HG02943 (cell line): ENCODE measurements at regions not wholly inside any gene's neighbourhood (a gene's known extent, or its start where the extent isn't known, plus 50 kb on each side); places are given as distances from the start of the nearest gene placed in this dataset.
"Not testable (repeated sequence)": the region's sequence is repeated elsewhere in the genome, so short reads cannot be mapped to it uniquely, and the experiment has no call there.

Source experiments
- ATAC-seq: cut with Tn5 transposase; IDR thresholded peaks from one replicate; pipeline ENCODE4 v1.9.1; 2021; ENCODE audit warnings: mild to moderate bottlenecking, low read depth, moderate library complexity; ENCODE audit not compliant: unreplicated experiment

DNA sequence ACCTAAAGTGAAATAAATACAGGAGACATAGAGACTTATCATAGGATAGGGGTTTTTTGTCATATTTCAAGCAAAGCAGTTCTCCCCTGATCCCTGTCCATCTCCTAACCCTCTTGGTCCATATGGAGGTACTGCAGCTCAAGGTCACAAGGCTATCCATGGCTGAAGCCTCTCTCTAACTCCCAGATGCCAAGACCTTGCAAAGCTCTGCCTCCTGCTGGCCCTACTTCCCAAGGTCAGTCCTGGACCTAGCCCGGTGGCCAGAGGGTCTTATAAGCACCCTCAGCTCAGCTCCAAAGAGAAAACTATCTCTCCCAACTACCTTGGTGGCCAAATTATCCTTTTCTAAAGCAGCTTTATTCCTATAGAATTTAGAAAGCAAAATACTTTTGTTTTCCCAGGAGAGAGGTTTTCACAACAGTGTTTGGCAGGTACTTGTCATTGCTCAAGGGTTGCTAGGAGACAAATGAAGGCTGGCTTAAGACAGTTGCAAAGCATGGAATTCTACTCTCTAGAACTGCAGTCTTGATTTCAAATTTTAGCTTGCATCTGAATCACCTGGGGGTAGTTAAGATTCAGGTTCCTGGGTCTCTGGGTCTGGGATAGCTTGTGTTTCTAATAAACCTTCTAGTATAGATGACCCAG is 121.5 kb downstream of the XCL2 start:
- no peak for ATAC-seq

DNA sequence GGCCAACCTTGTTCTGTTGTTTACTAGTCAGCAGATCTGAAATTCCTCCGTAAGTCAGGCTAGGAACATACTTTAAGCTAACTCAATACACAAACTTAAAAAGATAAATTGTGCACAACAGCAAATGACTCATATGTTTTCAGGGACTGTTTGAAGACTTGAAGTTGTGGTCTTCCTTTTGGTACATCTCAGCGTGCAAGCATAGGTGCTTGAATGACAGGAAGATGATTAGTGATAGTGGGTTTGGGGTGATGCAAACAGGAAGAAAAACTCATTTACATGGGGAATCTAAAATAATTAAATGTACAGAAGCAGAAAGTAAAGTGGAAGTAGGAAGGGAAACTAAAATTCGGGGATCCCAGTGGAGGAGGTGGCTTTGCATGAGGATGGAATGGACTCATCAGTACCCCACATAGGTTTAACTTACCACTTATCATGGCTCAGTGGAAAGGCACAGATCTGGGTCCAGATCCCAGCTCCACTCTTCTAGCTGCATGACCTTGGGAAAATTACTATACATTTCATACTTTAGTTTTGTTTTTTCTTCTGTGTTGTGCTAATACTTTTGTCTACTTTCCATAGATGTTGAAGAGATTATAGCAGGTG is 122.3 kb downstream of the XCL2 start:
- no peak for ATAC-seq

DNA sequence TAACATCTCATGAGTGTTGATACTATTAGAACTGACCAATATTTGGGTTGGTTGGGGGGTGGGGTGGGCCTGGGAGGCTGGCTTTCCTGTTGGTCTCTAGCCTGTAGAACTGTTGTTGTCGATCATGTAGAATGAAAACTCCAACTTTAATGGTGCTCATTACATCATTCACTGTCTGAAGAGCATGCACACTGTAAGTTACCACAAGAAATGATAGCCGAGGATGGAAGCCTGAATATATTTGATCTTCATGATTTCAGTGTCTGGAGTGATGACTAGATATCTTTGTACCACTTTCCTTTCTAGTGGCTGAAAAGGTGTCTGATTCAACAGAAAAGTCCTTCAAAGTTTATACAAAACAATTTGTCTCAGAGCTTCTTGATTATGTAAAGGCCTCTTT is 123.6 kb downstream of the XCL2 start:
- ATAC-seq = no peak

DNA sequence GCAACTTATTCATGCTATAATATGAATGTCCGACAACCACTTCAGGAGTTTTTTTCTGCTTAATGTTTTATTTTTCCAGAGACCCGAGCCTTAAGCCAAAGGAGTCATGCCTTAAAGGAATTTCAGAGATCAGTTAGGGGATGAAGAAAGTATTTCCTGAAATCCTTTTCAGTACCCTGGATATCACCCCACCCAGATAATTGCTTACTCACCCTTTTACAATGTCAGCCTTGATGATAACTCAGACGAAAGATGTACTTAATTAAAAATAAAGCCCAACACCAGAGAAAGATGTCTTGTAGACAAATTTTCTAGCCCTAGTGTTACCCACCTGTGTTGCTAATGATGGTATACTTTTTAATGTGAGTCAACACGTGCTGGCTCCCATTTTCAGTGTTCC is 124.1 kb downstream of the XCL2 start:
- ATAC-seq = no peak

DNA sequence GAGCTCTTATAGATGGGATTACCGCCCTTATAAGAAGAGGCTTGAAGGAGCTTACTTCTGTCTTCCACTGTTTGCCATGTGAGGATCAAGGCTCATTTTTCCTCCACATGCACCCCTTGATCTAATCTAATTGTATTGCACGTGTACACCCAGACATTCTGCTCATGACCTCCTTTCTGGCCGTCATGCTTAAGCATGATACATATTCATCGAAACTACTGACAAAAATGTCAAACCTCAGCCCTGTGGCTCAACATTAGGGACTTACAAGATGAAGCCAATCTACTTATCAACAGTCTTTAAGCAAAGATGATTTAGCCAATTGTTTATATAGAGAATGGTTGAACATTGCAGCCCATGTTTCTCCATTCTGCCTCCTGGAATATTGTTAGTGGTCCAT is 127.6 kb downstream of the XCL2 start:
- no peak for ATAC-seq

DNA sequence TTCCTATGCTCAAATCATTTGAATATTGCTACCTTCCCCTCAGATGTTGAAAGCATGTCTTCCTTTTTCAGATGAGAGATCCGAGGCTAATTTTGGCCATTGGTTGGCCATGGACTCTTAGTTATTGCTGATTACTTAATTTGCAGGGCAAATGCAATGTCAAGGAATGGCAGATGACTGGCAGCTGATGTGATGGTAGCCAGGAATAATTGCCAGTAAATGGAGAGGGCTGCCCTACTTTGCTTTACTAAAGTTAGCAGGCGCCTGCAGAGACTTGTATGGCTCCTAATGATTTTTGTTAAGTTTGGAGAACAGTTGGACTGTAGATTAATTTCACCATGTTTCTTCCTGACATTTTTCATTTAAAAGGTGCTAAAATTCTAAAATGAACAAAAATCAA is 128.9 kb downstream of the XCL2 start:
- ATAC-seq = no peak

DNA sequence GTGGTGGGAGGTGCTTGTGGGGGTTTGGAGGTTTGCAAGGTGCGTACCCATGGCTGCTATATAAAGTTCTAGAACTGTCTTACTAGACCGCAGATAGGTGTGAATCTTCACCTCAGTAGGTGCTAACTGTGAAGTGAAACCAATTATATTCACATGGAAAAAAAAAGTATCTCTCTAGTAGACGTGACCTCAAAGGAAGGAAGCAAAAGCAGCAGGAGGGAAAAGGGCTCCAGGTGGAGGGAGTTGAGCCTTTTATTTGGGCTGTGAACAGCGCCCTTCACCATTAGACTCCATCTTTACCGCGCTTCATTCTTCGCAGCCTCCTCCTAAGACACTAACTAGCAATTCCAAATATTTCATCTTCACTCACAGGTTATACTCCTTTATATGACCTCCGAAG is 129.8 kb downstream of the TBX19 start:
- ATAC-seq = no peak

DNA sequence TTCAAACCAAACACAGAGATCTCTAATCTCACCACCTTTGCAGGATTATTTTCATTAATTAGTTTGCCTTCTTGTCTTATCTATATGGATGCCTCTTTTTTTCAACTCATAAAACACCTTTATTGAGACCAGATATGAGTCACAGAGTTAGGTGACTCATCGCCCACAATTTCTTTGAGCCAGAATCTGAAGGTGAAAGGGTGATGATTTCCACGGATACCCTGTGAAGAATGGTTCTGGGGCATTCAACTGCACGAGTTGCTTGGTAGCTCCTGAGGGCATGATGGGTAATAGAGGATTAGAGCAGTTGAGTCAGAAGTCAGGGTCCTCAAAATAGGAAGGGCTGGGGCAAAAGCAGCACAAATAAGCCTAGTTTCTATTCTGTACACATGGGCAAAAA is 128.2 kb downstream of the TBX19 start:
- ATAC-seq = no peak

DNA sequence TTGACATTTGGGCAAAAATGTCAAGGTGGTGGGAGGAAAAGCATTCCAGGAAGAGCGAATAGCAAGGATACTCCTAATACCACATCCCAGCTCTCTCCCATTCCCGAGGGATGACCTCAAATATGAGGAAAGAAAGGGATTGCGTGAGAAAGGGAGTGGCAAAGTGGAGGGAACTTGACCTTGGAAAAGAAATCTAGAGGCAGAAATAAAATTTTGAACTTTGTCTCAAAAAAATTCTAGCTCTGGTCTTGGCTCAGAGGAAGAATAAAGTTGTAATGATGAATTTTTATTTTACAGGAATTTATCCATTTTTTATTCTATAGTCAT is 127.8 kb downstream of the TBX19 start:
- no peak for ATAC-seq

DNA sequence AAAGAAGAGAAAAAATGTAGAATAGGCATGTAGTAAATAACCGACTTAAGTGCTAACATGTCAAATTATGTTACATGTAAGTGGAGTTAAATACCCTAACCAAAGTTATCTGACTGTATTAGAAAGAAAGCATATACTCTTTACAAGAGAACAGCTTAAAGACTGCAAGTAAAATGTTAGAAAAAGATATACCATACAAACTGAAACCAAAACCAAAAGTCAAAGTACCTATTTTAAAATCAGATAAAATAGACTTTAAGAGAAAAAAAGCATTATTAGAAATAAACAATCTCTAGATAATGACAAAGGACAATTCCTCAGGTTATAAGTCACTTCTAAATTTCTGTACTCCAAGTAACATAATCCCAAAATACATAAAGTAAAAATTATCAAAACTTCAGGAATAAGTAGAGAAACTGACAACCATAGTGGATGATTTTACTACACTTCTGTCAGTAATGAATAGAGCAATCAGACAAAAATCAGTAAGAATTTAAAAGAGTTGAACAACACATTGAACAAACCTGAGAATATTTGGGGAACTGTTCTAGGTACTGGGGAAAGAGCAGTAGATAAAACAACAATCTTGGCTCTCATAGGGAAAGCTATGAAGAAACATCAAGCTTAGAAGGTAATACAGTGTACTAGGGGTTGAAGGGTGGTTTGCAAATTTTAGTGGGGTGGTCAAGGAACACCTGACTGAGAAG is 127.3 kb downstream of the TBX19 start:
- no peak for ATAC-seq

DNA sequence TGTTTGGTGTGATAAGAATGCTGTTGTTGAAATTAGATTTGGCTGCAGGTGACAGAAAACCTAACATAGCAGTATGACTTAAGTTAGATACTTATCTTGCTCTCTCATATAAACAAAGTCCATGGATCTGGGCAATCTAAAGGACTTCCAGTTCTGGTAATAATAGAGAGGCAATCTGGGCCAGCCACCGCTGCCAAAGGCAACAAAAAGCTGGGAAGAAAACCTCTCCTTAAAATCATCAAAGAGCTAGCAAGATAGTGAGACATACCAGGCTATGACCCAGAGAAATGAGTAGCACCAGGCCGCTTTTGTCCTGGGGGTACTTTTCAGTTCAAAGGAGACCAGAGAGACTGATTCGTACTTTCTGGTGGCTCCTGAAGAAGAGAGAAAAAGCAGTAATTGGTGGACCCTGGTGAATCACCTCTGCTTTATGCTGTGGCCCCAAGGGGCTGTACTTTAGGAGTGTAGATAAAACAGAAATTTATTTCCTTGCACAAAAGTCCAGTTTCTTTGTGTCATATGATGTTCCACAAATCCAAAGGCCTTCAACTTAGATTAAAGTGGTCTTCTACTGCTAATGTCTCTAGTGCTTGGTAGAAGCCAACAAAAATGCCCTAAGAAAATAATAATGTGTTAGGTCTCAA is 125.4 kb downstream of the TBX19 start:
- ATAC-seq = no peak

DNA sequence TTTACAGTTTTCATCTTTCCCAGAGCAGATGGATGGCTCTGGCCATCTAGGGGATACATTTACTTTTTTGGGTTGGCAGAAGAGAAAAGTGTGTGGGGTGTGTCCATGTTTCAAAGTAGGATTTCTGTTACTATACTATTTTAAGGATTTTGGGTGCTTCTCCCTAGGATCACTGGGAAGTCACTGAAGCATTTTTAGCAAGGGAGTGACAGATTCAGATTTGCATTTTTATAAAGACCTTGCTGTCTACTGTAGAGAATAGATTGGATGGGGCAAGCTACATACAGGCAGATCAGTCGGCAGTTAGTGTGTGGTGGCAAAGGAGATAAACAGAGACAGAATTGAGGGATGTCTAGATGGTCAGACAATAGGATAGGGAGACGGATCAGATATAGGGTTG is 122.5 kb downstream of the TBX19 start:
- no peak for ATAC-seq

DNA sequence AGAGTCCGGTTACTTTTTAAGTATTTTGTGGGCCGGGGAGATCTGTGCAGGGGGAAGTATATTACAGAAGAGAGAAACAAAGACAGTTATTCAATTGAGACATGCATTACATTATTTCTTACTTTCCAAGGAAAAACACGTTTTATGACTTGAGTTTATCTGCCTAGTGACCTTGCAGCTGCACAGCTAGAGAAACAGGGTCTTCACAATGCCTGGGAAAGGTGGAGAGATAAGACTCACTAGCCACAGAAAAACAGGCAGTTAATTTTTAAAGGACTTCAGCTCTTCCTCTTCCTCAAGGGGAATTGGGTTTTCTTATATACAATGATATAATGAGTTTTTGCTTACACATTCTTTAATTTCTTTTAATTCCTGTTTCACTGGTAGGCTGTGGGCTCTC is 121.8 kb downstream of the TBX19 start:
- ATAC-seq = not testable (repeated sequence)

DNA sequence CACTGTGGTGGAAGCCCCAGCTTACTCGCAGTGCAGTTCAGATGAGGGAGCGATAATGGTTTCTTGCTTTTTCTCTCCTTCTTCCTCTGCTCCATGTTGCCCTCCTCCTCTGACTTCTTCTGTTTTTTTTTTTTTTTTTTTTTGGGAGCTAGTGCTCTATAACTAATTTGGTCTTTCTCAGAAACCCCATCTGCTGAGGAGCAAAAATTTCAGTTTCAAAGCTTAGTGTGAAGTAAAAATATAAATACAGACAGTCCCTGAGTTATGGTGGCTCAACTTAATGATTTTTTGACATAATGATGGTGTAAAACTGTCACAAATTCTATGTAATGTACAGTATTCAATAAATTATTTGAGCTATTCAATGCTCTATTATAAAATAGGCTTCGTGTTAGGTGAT is 120.7 kb downstream of the TBX19 start:
- ATAC-seq = no peak

DNA sequence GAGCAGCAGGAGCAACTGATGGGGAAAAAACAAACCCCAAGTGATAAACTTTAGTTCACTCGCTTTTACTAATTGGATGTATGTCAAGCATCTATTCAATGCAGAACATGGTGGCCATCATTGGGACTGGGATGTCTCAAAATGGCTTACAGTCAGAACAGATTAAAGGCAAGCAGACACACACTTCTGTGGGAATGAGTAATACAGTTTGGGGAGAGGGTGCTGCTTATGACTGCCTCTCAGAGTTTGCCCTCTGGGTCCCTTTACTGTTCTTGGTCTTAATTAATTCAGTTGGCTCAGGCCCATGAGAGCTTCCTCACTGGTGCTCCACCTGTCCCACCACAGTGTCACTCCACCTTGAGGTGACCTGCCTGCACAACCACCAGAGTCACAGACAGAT is 119.5 kb downstream of the TBX19 start:
- ATAC-seq = no peak

DNA sequence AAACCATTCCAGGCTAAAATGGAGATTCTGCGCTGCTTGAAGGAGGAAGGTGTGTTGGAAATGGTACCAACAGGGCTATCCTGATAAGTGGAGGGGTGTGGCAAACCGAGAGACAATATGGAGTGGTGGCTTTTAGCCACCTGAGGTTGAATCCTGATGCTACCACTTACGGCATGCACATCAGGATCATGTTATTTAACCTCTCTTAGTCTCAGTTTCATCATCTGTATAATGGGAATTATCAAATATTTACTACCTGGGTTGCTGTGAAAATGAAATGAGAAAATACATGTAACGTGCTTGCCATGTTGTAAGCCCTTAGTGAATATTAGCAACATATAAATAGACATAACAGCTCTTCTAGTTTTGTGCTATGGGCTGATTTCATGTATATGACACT is 117.1 kb downstream of the TBX19 start:
- ATAC-seq = no peak

DNA sequence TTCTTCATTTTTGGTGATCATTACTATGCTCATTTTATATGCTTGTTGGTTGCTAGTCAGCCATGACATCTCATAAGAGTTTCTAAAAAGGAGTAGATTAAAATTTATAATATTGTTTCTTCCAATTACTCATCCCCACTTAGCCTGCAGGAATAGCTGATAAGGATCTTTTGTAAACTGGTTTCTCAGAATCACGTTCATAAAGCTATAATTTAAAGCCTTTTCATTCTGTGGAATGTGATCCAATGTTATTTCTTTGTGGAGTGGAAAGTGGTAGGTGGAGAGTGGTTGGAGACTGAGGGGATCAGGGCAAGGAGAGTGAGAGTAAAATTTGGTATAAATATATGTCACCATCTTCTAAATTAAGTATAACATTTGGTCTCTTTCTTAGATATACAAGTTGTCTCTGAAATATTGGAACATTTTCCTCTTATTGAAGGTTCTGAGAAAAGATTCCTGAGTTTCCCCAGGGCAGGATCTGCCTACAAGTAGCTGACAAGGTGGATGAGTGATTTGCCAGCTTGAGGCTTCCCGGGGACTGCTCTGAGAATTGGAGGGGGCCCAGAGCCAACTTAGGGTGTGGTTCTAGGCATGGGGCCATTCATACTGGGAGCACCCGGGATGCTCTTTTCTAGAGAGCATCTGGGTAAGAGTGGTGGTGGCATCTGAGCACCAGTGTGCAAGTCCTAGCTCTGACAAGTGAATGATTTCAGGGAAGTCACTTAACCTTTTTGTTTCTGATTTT is 116.4 kb downstream of the TBX19 start:
- no peak for ATAC-seq

DNA sequence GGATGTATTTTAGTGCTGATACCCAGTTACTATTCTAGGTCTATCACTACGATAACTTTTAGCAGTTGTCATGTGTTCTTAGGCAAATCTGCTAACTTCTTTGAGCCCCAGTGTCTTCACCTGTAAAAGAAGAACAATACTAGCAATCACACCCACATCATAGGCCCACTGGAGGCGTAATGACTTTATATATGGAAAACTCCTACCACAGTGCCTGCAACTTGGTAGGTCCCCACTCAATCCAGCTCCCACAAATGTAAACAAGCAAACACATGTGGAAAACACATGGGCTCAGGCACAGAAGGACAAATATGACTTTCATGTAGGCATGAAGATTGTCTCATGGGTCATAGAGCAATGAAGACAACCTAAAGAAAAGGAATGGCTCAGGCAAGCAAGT is 115.8 kb downstream of the TBX19 start:
- ATAC-seq = no peak

DNA sequence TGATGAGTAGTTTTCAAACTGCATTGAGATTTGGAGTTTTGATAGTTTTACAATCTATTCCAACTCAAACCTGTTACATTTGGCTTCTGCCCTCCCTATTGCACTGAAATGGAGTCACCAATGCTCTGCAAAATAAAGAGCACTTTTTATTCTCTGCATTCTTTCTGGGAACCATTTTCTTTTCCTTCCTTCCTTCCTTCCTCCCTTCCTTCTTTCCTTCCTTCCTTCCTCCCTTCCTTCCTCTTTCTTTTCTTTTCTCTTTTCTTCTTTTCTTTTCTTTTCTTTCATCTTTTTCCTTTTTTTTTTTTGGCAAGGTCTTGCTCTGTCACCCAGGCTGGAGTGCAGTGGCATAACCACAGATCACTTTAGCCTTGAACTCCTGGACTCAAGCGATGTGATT is 114.2 kb downstream of the TBX19 start:
- ATAC-seq = no peak

DNA sequence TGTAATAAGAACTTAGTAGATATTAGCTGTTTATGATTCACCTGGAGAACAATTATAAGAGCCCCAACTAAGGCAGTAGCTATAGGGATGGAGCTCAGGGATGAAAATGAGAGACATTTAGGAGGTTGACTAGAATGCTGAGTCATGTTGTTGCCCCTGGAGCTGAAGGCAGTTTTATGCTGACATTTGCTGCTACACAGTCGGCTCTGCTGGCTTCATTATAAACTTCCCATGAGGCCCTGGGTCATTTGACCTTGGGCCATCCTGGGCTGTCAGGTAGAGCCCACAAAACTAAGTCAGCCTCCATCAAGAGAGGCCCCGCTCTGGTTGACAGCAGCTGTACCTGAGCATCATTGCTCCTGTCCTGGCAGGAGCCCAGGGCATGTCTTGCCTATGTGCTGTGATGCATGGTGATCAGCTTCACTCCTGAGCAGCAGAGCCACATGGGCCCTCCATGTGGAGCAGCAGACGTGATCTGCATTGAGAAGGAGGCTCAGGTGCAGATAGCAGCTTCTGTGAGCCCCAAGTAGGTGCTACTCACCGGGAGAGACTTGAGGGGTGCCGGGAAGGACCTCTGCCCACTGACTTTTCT is 112.4 kb downstream of the TBX19 start:
- no peak for ATAC-seq
